ENCODE measurements at regions not wholly inside any gene's neighbourhood (a gene's known extent, or its start where the extent isn't known, plus 50 kb on each side); places are given as distances from the start of the nearest gene placed in this dataset.

GRCh38 chr2:45233301-45233700 lies 224.0 kb upstream of the SIX2 start:
- TF ChIP-seq CTCF (IDR thresholded peaks at IDR 0.05): no peak
- TF ChIP-seq POLR2A (IDR thresholded peaks at IDR 0.05): no peak

Measured in heart left ventricle (tissue), 13 donors.